Activated CD8-positive, alpha-beta T cell treated with anti-CD3 and anti-CD28 coated beads for 36 hours (primary cell): ENCODE measurements at regions not wholly inside any gene's neighbourhood (a gene's known extent, or its start where the extent isn't known, plus 50 kb on each side); places are given as distances from the start of the nearest gene placed in this dataset.

Source experiments
- ATAC-seq: fragments of 200-7000 bp; cut with Tn5 transposase; one replicate; pipeline ENCODE4 v1.10.0; 2021; ENCODE audit warnings: mild to moderate bottlenecking, moderate library complexity
- CTCF ChIA-PET: fragments of 350-600 bp; sonication (Branson Sonifier 250); formaldehyde crosslinking; loops from one replicate; lab custom pipeline; 2021; ENCODE audit warnings: antibody characterized with exemption; lab: Charles Lee
- POLR2A ChIA-PET: fragments of 350-600 bp; sonication (Branson Sonifier 250); formaldehyde crosslinking; loops from one replicate; lab custom pipeline; 2021; ENCODE audit warnings: antibody characterized with exemption; lab: Charles Lee
- DNase-seq: peaks from one replicate; pipeline ENCODE4 v3.0.0-alpha.2; 2020
- H3K27ac Mint-ChIP-seq: one replicate; pipeline ENCODE4 v1.8.0; 2021; ENCODE audit warnings: mild to moderate bottlenecking, mixed read lengths
- H3K27me3 Mint-ChIP-seq: one replicate; pipeline ENCODE4 v1.8.0; 2021; ENCODE audit warnings: mixed read lengths
- H3K36me3 Mint-ChIP-seq: one replicate; pipeline ENCODE4 v1.8.0; 2021; ENCODE audit warnings: low read depth, mixed read lengths
- H3K4me1 Mint-ChIP-seq: one replicate; pipeline ENCODE4 v1.8.0; 2021; ENCODE audit warnings: low read depth, mixed read lengths
- H3K4me3 Mint-ChIP-seq: one replicate; pipeline ENCODE4 v1.8.0; 2021; ENCODE audit warnings: mild to moderate bottlenecking, moderate library complexity, mixed read lengths
- H3K9me3 Mint-ChIP-seq: one replicate; pipeline ENCODE4 v1.8.0; 2021; ENCODE audit warnings: mixed read lengths
- CTCF ChIP-seq: fragments of 200-600 bp; IDR thresholded peaks from one replicate; pipeline ENCODE4 v1.8.0; 2022; ENCODE audit warnings: antibody characterized with exemption, mild to moderate bottlenecking
- intact Hi-C: fragments of 100-400 bp; cut with micrococcal nuclease; formaldehyde crosslinking; loops from one replicate; pipeline ENCODE4 v1.10.0; 2022

GRCh38 chr18:28359176-28359575 is 182.2 kb upstream of the CDH2 start:
- no peak overlapping the region for H3K27ac Mint-ChIP-seq
- no peaks in the 10 kb centered on the region for H3K36me3 Mint-ChIP-seq
- peaks cover 7% of the 10 kb centered on the region for H3K9me3 Mint-ChIP-seq
- intact Hi-C loops, result no loop called here
- DNase-seq (no peak), ATAC-seq (no peak)
- no peak overlapping the region for H3K4me3 Mint-ChIP-seq
- no peak for TF ChIP-seq CTCF
- H3K27me3 Mint-ChIP-seq, result no peaks in the 10 kb centered on the region
- ChIA-PET POLR2A (no interaction called here), CTCF (no interaction called here)
- H3K4me1 Mint-ChIP-seq, result no peaks in the 10 kb centered on the region

GRCh38 chr18:28357766-28358401 is 181.0 kb upstream of the CDH2 start:
- H3K27me3 Mint-ChIP-seq, result no peaks in the 10 kb centered on the region
- POLR2A ChIA-PET, result no interaction called here
- CTCF ChIA-PET, result no interaction called here
- DNase-seq, result no peak
- H3K36me3 Mint-ChIP-seq, result no peaks in the 10 kb centered on the region
- H3K27ac Mint-ChIP-seq, result no peak overlapping the region
- no peaks in the 10 kb centered on the region for H3K4me1 Mint-ChIP-seq
- TF ChIP-seq CTCF, result no peak
- peaks cover 6% of the 10 kb centered on the region for H3K9me3 Mint-ChIP-seq
- H3K4me3 Mint-ChIP-seq, result no peak overlapping the region
- intact Hi-C loops, result no loop called here
- no peak for ATAC-seq

- ATAC-seq (no peak), DNase-seq (no peak)
- H3K9me3 Mint-ChIP-seq, result peaks cover 2% of the 10 kb centered on the region
- ChIA-PET CTCF (no interaction called here), POLR2A (no interaction called here)
- intact Hi-C loops, result no loop called here
- no peaks in the 10 kb centered on the region for H3K36me3 Mint-ChIP-seq
- no peak overlapping the region for H3K4me3 Mint-ChIP-seq
- TF ChIP-seq CTCF, result no peak
- no peaks in the 10 kb centered on the region for H3K27me3 Mint-ChIP-seq
- H3K4me1 Mint-ChIP-seq, result no peaks in the 10 kb centered on the region
- no peak overlapping the region for H3K27ac Mint-ChIP-seq
These were observed 173.9 kb upstream of the CDH2 start for GRCh38 chr18:28350821-28351220.

DNA sequence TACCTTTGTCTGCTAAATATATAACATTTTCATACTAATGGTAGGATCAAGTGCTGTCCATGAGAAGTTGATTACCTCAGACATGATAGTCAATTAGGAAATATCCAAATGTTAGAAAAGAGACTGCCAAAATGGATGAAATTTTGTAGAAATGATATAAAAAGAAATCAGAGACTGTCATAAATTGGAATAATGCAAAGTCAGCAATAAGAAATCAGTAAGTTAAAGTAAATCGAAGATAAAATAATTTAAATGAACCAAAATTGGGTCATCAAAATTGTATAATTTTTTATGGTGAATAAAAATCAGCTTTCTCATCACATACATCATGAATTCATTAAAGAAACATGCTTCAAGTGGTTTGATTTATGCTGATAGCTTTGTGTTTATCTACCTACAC is 165.3 kb upstream of the CDH2 start:
- Mint-ChIP-seq H3K36me3 (no peaks in the 10 kb centered on the region), H3K9me3 (peaks cover 2% of the 10 kb centered on the region), H3K27ac (no peak overlapping the region), H3K4me1 (no peaks in the 10 kb centered on the region), H3K27me3 (no peaks in the 10 kb centered on the region), H3K4me3 (no peak overlapping the region)
- CTCF ChIA-PET, result no interaction called here
- no peak for ATAC-seq
- TF ChIP-seq CTCF, result no peak
- POLR2A ChIA-PET, result no interaction called here
- intact Hi-C loops, result no loop called here
- DNase-seq, result no peak

DNA sequence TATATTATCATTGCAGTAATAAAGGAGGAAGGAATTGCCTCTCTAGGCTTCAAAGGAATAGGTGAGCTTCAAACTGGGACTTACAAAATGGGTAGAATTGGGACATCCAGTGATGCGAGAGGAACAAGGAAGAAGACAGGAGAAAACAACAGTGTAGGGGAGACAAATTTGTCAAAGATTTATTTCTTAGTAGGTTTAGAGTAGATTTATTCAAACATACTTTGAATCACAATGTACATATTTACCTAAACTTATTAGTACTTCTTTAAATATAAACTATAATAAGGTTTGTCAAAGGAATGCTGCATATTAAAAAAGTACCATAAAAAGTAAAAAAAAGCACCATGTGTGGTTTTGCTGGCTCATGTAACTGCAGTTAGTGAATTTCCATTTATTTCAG is 161.4 kb upstream of the CDH2 start:
- Mint-ChIP-seq H3K9me3 (peaks cover 4% of the 10 kb centered on the region), H3K27ac (no peak overlapping the region), H3K36me3 (no peaks in the 10 kb centered on the region), H3K4me3 (no peak overlapping the region), H3K27me3 (no peaks in the 10 kb centered on the region), H3K4me1 (no peaks in the 10 kb centered on the region)
- no peak for TF ChIP-seq CTCF
- ATAC-seq, result no peak
- POLR2A ChIA-PET, result no interaction called here
- CTCF ChIA-PET, result no interaction called here
- DNase-seq, result no peak
- intact Hi-C loops, result no loop called here
